ENCODE measurements at regions not wholly inside any gene's neighbourhood (a gene's known extent, or its start where the extent isn't known, plus 50 kb on each side); places are given as distances from the start of the nearest gene placed in this dataset.

- peak in 6 of 11 donors; percentile 28 to 69 (median 52) for DNase-seq (ENCODE audit: extremely low read depth in 1 of 11, low read depth in 9 of 11, low spot score in 4 of 11)
Measured at GRCh38 chr1:39132505-39133339, 71.8 kb upstream of the MACF1 start.

GRCh38 chr1:39133340-39133684 lies 71.2 kb upstream of the MACF1 start:
- no peak for DNase-seq (ENCODE audit: extremely low read depth in 1 of 11, low read depth in 9 of 11, low spot score in 4 of 11)

- DNase-seq (ENCODE audit: extremely low read depth in 1 of 11, low read depth in 9 of 11, low spot score in 4 of 11) = no peak
Measured at GRCh38 chr1:39134768-39135333, 69.6 kb upstream of the MACF1 start.

- no peak for DNase-seq (ENCODE audit: extremely low read depth in 1 of 11, low read depth in 9 of 11, low spot score in 4 of 11)
Measured at GRCh38 chr1:39136638-39137037, 67.9 kb upstream of the MACF1 start.

GRCh38 chr1:39139723-39140360 lies 64.7 kb upstream of the MACF1 start:
- peak in 1 of 11 donors; percentile 45 for DNase-seq (ENCODE audit: extremely low read depth in 1 of 11, low read depth in 9 of 11, low spot score in 4 of 11)

- no peak for DNase-seq (ENCODE audit: extremely low read depth in 1 of 11, low read depth in 9 of 11, low spot score in 4 of 11)
Measured at GRCh38 chr1:39141925-39142324, 62.6 kb upstream of the MACF1 start.

GRCh38 chr1:39142401-39143060 lies 62.0 kb upstream of the MACF1 start:
- DNase-seq (ENCODE audit: extremely low read depth in 1 of 11, low read depth in 9 of 11, low spot score in 4 of 11) = peak in 1 of 11 donors; percentile 37

GRCh38 chr1:39144924-39145323 lies 59.6 kb upstream of the MACF1 start:
- DNase-seq (ENCODE audit: extremely low read depth in 1 of 11, low read depth in 9 of 11, low spot score in 4 of 11) = no peak

GRCh38 chr1:39145331-39145965 lies 59.0 kb upstream of the MACF1 start:
- no peak for DNase-seq (ENCODE audit: extremely low read depth in 1 of 11, low read depth in 9 of 11, low spot score in 4 of 11)

GRCh38 chr1:39146681-39147080 lies 57.8 kb upstream of the MACF1 start:
- DNase-seq (ENCODE audit: extremely low read depth in 1 of 11, low read depth in 9 of 11, low spot score in 4 of 11) = no peak

GRCh38 chr1:39147099-39148025 lies 57.1 kb upstream of the MACF1 start:
- no peak for DNase-seq (ENCODE audit: extremely low read depth in 1 of 11, low read depth in 9 of 11, low spot score in 4 of 11)

GRCh38 chr1:39148942-39149341 lies 55.6 kb upstream of the MACF1 start:
- no peak for DNase-seq (ENCODE audit: extremely low read depth in 1 of 11, low read depth in 9 of 11, low spot score in 4 of 11)

GRCh38 chr1:39149509-39149908 lies 55.0 kb upstream of the MACF1 start:
- no peak for DNase-seq (ENCODE audit: extremely low read depth in 1 of 11, low read depth in 9 of 11, low spot score in 4 of 11)

GRCh38 chr1:39150779-39151178 lies 53.7 kb upstream of the MACF1 start:
- no peak for DNase-seq (ENCODE audit: extremely low read depth in 1 of 11, low read depth in 9 of 11, low spot score in 4 of 11)

- no peak for DNase-seq (ENCODE audit: extremely low read depth in 1 of 11, low read depth in 9 of 11, low spot score in 4 of 11)
Measured at GRCh38 chr1:39151267-39151666, 53.2 kb upstream of the MACF1 start.

- DNase-seq (ENCODE audit: extremely low read depth in 1 of 11, low read depth in 9 of 11, low spot score in 4 of 11) = no peak
Measured at GRCh38 chr1:39152923-39153322, 51.6 kb upstream of the MACF1 start.

- no peak for DNase-seq (ENCODE audit: extremely low read depth in 1 of 11, low read depth in 9 of 11, low spot score in 4 of 11)
Measured at GRCh38 chr1:39153684-39154083, 50.8 kb upstream of the MACF1 start.
